ENCODE measurements at regions not wholly inside any gene's neighbourhood (a gene's known extent, or its start where the extent isn't known, plus 50 kb on each side); places are given as distances from the start of the nearest gene placed in this dataset.

GRCh38 chr5:2515180-2515764 lies 236.2 kb downstream of the IRX2 start:
- no peaks in the 10 kb centered on the region for H3K36me3 ChIP-seq
- no peak overlapping the region for H3K27ac ChIP-seq
- H3K27me3 ChIP-seq (replicated peaks in 1 of 7) = no peaks in the 10 kb centered on the region
- peaks cover 0 to 3% (median 0%) of the 10 kb centered on the region in 8 donors for H3K9me3 ChIP-seq
- no peak overlapping the region for H3K4me3 ChIP-seq
- intact Hi-C loops (cut with DNase I; ENCODE audit: low total_unique reads) = no loop called here
- 76 to 83% (median 81%) methylated on average over 32 of the region's 32 CpGs for WGBS, 5 donors
- H3K4me1 ChIP-seq = no peaks in the 10 kb centered on the region
- DNase-seq = no peak
- no peak for TF ChIP-seq CTCF (IDR thresholded peaks at IDR 0.05 in 8 of 11, conservative IDR thresholded peaks at IDR 0.05 in 3 of 11)
- no peak for TF ChIP-seq POLR2AphosphoS5 (IDR thresholded peaks at IDR 0.05)
- TF ChIP-seq POLR2A (IDR thresholded peaks at IDR 0.05) = no peak

GRCh38 chr5:2514484-2514883 lies 237.0 kb downstream of the IRX2 start:
- no peaks in the 10 kb centered on the region for H3K27me3 ChIP-seq (replicated peaks in 1 of 7)
- H3K27ac ChIP-seq = no peak overlapping the region
- TF ChIP-seq POLR2A (IDR thresholded peaks at IDR 0.05) = no peak
- TF ChIP-seq CTCF (IDR thresholded peaks at IDR 0.05 in 8 of 11, conservative IDR thresholded peaks at IDR 0.05 in 3 of 11) = no peak
- TF ChIP-seq POLR2AphosphoS5 (IDR thresholded peaks at IDR 0.05) = no peak
- 66 to 80% (median 74%) methylated on average over 6 of the region's 6 CpGs for WGBS, 5 donors
- no peak overlapping the region for H3K4me3 ChIP-seq
- DNase-seq = no peak
- H3K36me3 ChIP-seq = no peaks in the 10 kb centered on the region
- intact Hi-C loops (cut with DNase I; ENCODE audit: low total_unique reads) = no loop called here
- peaks cover 0 to 3% (median 0%) of the 10 kb centered on the region in 8 donors for H3K9me3 ChIP-seq
- H3K4me1 ChIP-seq = no peaks in the 10 kb centered on the region

GRCh38 chr5:2511706-2512105 lies 239.8 kb downstream of the IRX2 start:
- no peaks in the 10 kb centered on the region for H3K4me1 ChIP-seq
- H3K27me3 ChIP-seq (replicated peaks in 1 of 7) = no peaks in the 10 kb centered on the region
- H3K4me3 ChIP-seq = no peak overlapping the region
- WGBS, 5 donors = 76 to 86% (median 81%) methylated on average over 5 of the region's 5 CpGs
- no peak overlapping the region for H3K27ac ChIP-seq
- H3K36me3 ChIP-seq = no peaks in the 10 kb centered on the region
- H3K9me3 ChIP-seq = peaks cover 0 to 2% (median 0%) of the 10 kb centered on the region in 8 donors
- no peak for DNase-seq
- TF ChIP-seq POLR2A (IDR thresholded peaks at IDR 0.05) = no peak
- TF ChIP-seq CTCF (IDR thresholded peaks at IDR 0.05 in 8 of 11, conservative IDR thresholded peaks at IDR 0.05 in 3 of 11) = no peak
- no peak for TF ChIP-seq POLR2AphosphoS5 (IDR thresholded peaks at IDR 0.05)
- intact Hi-C loops (cut with DNase I; ENCODE audit: low total_unique reads) = no loop called here

DNA sequence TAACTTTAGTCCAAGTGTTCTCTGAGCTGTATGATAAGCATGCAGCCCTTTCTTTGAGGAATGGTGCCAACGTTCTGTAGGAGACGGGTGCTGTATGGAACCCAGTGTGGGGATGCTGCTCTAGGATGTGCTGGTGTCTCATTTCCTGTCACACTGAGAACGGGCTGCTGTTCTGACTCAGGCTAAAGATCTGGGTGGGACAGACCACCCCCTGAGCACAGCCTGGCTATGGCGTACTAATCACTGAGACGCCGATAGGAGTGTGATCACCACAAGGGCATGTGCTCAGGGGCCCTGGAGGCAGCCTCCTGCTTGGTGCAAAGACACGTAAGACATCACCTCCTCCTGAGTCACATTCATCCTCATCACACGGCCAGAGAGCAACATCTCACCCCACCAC lies 240.4 kb downstream of the IRX2 start:
- Histone ChIP-seq H3K27ac (no peak overlapping the region), H3K4me3 (no peak overlapping the region), H3K27me3 (replicated peaks in 1 of 7) (no peaks in the 10 kb centered on the region), H3K9me3 (peaks cover 0 to 4% (median 0%) of the 10 kb centered on the region in 8 donors), H3K4me1 (no peaks in the 10 kb centered on the region), H3K36me3 (no peaks in the 10 kb centered on the region)
- no peak for DNase-seq
- TF ChIP-seq POLR2A (IDR thresholded peaks at IDR 0.05) (no peak), CTCF (IDR thresholded peaks at IDR 0.05 in 8 of 11, conservative IDR thresholded peaks at IDR 0.05 in 3 of 11) (no peak), POLR2AphosphoS5 (IDR thresholded peaks at IDR 0.05) (no peak)
- 71 to 83% (median 76%) methylated on average over 5 to 8 of the region's 8 CpGs for WGBS, 5 donors
- intact Hi-C loops (cut with DNase I; ENCODE audit: low total_unique reads) = no loop called here

Measured in spleen (tissue), 11 donors.